Lower lobe of right lung (tissue), 2 donors: ENCODE measurements at regions not wholly inside any gene's neighbourhood (a gene's known extent, or its start where the extent isn't known, plus 50 kb on each side); places are given as distances from the start of the nearest gene placed in this dataset.

Experiments
- ATAC-seq, 2 donors: fragments of 200-7000 bp; cut with Tn5 transposase; one replicate each; pipeline ENCODE4 v1.9.1; 2020 to 2022; ENCODE audit warnings: mild to moderate bottlenecking in 2 of 2, moderate library complexity in 2 of 2
- DNase-seq: peaks from one replicate; pipeline ENCODE4 v3.0.0-alpha.2; 2020
- H3K27ac ChIP-seq: fragments of 200-600 bp; one replicate; pipeline ENCODE4 v1.8.0; 2022
- H3K27me3 ChIP-seq: fragments of 200-600 bp; one replicate; pipeline ENCODE4 v1.8.0; 2022; ENCODE audit warnings: low read depth
- H3K36me3 ChIP-seq: fragments of 200-600 bp; one replicate; pipeline ENCODE4 v1.8.0; 2022; ENCODE audit warnings: mild to moderate bottlenecking
- H3K4me1 ChIP-seq: fragments of 200-600 bp; one replicate; pipeline ENCODE4 v1.8.0; 2022
- H3K4me3 ChIP-seq: fragments of 200-600 bp; one replicate; pipeline ENCODE4 v1.8.0; 2022; ENCODE audit warnings: mild to moderate bottlenecking
- H3K9me3 ChIP-seq: fragments of 200-600 bp; one replicate; pipeline ENCODE4 v1.8.0; 2022
- intact Hi-C: fragments of 100-400 bp; cut with DNase I; formaldehyde crosslinking; loops from one replicate; pipeline ENCODE4 v1.11.0; 2022
- TF ChIP-seq, protein P1 (sequence below): fragments of 200-600 bp; IDR thresholded peaks from one replicate; pipeline ENCODE4 v1.8.0; 2022; ENCODE audit warnings: antibody characterized with exemption, mild to moderate bottlenecking
- donor health status: DM: no; HTN: yes; CAD: no; lungs with severe emphysema.

DNA sequence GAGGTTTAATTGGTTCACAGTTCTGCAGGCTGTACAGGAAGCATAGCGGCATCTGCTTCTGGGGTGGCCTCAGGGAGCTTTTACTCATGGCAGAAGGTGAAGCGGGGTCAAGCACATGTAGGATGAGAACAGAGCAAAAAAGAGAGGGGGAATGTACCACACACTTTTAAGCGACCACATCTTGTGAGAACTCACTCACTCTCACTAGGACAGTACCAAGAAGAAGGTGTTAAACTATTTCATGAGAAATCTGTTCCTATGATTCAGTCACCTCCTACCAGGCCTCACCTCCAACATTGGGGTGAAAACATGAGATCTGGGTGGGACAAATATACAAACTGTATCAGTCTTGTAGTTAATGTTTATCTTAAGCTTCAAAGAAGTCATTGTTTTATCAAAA, 174.7 kb downstream of the GNAI1 start:
- no peaks in the 10 kb centered on the region for H3K36me3 ChIP-seq
- TF ChIP-seq, protein P1, sequence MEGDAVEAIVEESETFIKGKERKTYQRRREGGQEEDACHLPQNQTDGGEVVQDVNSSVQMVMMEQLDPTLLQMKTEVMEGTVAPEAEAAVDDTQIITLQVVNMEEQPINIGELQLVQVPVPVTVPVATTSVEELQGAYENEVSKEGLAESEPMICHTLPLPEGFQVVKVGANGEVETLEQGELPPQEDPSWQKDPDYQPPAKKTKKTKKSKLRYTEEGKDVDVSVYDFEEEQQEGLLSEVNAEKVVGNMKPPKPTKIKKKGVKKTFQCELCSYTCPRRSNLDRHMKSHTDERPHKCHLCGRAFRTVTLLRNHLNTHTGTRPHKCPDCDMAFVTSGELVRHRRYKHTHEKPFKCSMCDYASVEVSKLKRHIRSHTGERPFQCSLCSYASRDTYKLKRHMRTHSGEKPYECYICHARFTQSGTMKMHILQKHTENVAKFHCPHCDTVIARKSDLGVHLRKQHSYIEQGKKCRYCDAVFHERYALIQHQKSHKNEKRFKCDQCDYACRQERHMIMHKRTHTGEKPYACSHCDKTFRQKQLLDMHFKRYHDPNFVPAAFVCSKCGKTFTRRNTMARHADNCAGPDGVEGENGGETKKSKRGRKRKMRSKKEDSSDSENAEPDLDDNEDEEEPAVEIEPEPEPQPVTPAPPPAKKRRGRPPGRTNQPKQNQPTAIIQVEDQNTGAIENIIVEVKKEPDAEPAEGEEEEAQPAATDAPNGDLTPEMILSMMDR, result no peak
- DNase-seq (no peak), ATAC-seq (no peak)
- H3K27me3 ChIP-seq, result no peaks in the 10 kb centered on the region
- no peak overlapping the region for H3K27ac ChIP-seq
- no peak overlapping the region for H3K4me3 ChIP-seq
- peaks cover 5% of the 10 kb centered on the region for H3K4me1 ChIP-seq
- H3K9me3 ChIP-seq, result no peaks in the 10 kb centered on the region
- intact Hi-C loops, result no loop called here

DNA sequence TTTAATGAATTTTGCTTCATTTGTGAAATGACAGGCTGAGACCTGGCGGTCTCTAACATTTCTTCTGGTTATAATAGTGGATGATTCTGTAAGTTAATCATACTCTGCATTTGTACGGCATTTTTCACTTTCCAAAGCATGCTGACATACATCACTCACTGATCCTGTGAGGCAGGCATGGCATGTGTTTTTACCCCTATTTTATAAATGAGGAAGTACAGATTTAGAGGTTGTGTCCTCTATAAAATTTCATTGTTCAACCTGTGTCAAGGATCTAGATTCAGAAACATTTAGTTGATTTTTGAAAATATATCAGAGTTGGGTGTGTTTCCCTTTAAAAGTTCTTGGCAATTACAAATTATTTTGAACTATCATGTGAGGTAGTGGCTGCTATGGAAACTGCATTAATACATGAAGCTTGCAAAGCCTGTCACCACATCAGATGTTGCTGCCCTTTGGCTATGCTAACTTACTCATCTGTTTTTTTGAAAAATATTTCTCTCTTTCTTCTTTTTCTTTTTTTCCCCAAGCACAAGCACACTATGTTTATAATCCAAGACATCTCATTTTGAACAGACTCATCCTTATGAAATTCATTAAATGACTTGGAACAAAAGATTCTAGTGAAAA, 172.7 kb downstream of the GNAI1 start:
- DNase-seq, result no peak
- no peak overlapping the region for H3K4me3 ChIP-seq
- peaks cover 3% of the 10 kb centered on the region for H3K4me1 ChIP-seq
- H3K27me3 ChIP-seq, result no peaks in the 10 kb centered on the region
- no peaks in the 10 kb centered on the region for H3K9me3 ChIP-seq
- no peaks in the 10 kb centered on the region for H3K36me3 ChIP-seq
- intact Hi-C loops, result no loop called here
- no peak for ATAC-seq
- no peak overlapping the region for H3K27ac ChIP-seq
- TF ChIP-seq, protein P1, result no peak

DNA sequence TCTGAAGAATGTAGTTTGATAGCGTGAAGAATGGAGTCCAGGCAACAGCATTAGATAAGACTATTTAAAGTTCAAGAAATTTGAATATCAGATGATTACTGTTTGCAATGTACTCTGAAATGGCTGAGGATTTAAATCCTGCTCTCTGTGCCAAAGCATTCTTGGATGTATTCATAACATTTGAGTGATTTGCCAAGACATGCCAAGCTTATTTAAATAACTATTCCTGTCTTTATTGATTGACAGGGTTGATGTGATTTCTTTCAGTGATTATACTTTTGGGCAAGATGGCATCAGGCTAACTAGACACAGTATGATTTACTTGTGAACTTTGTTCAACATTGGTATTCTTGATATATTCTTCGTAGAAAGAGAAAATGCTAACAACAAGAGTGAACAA, 168.7 kb downstream of the GNAI1 start:
- Histone ChIP-seq H3K4me3 (no peak overlapping the region), H3K9me3 (no peaks in the 10 kb centered on the region), H3K4me1 (no peaks in the 10 kb centered on the region), H3K27ac (no peak overlapping the region), H3K36me3 (no peaks in the 10 kb centered on the region), H3K27me3 (no peaks in the 10 kb centered on the region)
- TF ChIP-seq, protein P1, result no peak
- DNase-seq (no peak), ATAC-seq (no peak)
- intact Hi-C loops, result no loop called here

DNA sequence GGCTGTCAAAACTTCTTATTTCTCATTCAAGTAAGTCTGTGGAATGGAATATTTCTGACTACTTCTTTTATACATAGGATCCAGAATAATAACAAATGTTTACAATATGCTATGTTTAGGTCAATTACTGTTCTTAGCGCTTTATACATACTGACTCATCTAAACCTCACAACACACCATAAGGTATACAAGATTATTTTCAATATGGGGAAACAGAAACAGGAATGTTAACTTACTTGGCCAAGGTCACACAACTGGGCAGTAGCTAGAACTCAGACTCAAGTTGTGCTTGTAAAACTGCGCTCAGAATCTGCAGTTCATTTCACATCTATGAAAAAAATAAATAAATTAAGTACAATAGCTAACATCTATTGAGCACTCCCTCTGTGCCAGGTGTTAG, 168.0 kb downstream of the GNAI1 start:
- H3K36me3 ChIP-seq, result no peaks in the 10 kb centered on the region
- H3K9me3 ChIP-seq, result no peaks in the 10 kb centered on the region
- H3K27ac ChIP-seq, result no peak overlapping the region
- TF ChIP-seq, protein P1, result no peak
- H3K4me3 ChIP-seq, result no peak overlapping the region
- no peak for ATAC-seq
- no peaks in the 10 kb centered on the region for H3K4me1 ChIP-seq
- no peak for DNase-seq
- intact Hi-C loops, result no loop called here
- H3K27me3 ChIP-seq, result no peaks in the 10 kb centered on the region

DNA sequence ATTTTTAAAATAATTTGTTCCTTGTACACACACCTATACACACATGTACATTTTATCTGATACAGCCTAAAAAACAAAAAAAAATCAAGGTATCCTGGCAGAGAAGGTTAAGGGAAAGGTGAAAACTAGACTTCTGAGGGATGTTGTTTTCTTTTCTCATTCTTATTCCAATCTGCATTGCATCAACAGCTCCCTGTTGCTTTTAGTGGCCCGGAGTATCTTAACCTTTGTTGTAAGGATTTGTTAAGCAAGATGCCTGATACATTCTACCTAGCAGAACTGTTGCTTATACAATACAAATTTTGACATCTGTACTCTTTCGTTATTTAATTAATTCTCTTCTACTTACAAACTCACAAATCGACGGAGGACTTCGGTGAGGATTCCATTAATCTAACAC, 167.4 kb downstream of the GNAI1 start:
- Histone ChIP-seq H3K27me3 (no peaks in the 10 kb centered on the region), H3K27ac (no peak overlapping the region), H3K4me3 (no peak overlapping the region), H3K9me3 (peaks cover 2% of the 10 kb centered on the region), H3K36me3 (no peaks in the 10 kb centered on the region), H3K4me1 (no peaks in the 10 kb centered on the region)
- intact Hi-C loops, result no loop called here
- DNase-seq, result no peak
- ATAC-seq, result no peak
- TF ChIP-seq, protein P1, result no peak
